ENCODE measurements at regions not wholly inside any gene's neighbourhood (a gene's known extent, or its start where the extent isn't known, plus 50 kb on each side); places are given as distances from the start of the nearest gene placed in this dataset.

DNA sequence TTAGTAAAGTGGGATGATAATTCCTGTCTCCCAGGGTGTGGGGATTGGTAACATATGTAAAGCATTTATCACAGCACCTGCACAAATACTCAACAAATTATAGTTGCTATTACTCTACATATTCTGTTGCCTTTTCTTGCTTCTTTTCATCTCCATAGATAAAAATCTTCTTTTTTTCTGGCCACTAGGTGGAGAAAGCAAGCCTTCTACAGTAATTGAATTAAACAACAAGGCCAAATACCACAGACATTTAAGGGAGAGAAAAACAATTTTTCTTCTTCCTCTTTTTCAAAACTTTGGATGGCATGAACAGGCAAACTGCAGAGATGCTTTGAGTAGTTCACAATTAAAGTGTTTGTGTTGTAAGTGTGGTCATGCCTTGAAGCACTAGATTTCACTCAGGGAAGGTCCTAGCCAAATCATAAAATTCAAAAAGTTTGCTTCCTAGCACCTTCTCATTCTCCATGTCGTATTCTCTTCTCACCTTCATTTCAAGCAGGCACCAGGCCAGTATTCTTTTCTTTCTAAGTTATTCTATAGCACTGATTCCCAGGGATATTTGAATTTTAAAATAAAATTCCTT lies 493.4 kb upstream of the TGFBR2 start:
- TF ChIP-seq, protein P1, sequence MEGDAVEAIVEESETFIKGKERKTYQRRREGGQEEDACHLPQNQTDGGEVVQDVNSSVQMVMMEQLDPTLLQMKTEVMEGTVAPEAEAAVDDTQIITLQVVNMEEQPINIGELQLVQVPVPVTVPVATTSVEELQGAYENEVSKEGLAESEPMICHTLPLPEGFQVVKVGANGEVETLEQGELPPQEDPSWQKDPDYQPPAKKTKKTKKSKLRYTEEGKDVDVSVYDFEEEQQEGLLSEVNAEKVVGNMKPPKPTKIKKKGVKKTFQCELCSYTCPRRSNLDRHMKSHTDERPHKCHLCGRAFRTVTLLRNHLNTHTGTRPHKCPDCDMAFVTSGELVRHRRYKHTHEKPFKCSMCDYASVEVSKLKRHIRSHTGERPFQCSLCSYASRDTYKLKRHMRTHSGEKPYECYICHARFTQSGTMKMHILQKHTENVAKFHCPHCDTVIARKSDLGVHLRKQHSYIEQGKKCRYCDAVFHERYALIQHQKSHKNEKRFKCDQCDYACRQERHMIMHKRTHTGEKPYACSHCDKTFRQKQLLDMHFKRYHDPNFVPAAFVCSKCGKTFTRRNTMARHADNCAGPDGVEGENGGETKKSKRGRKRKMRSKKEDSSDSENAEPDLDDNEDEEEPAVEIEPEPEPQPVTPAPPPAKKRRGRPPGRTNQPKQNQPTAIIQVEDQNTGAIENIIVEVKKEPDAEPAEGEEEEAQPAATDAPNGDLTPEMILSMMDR (IDR thresholded peaks at IDR 0.05) = peak; percentile 78
- TF ChIP-seq ZFX (IDR thresholded peaks at IDR 0.05; ENCODE audit: borderline replicate concordance) = no peak
- no peak overlapping the region for H3K27ac ChIP-seq

DNA sequence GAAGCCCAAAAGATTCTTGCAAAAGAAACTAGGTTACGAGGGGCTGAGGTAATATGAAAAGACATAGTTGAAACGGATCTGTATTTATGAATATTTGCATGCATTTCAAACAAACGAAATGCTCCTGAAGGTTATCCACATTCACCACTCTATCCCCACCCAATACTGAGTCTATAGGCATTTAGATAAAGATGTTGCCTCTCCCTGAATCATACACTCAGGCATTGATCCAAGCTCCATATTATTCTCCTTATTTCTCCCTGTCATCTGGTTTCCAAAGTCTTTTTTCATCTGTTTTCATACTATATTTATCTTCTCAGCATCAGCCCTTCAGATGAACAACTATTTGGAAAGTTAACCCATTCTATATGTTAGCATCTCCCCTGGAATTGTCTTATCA lies 492.5 kb upstream of the TGFBR2 start:
- TF ChIP-seq ZFX (IDR thresholded peaks at IDR 0.05; ENCODE audit: borderline replicate concordance) = no peak
- TF ChIP-seq, protein P1 (IDR thresholded peaks at IDR 0.05) = no peak
- no peak overlapping the region for H3K27ac ChIP-seq

DNA sequence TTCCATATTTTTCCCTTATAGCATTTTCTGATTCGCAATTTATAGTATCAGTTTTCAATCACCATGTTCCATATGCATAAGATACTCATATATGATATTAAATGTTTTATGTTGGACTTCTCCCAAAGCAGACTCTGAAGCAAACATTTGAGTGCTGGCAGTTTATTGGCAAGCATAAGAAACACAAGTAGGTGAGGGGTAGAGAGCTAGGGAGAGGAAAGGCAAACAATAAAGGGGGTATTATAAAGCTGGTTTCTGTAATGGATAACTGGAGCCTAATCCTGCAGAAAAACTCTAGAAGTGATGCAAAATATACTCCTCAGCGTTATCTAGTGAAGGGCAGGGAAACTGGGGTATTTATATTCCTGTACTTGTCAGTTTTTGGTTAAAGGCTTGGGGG lies 491.5 kb upstream of the TGFBR2 start:
- H3K27ac ChIP-seq = no peak overlapping the region
- TF ChIP-seq ZFX (IDR thresholded peaks at IDR 0.05; ENCODE audit: borderline replicate concordance) = no peak
- TF ChIP-seq, protein P1 (IDR thresholded peaks at IDR 0.05) = no peak

DNA sequence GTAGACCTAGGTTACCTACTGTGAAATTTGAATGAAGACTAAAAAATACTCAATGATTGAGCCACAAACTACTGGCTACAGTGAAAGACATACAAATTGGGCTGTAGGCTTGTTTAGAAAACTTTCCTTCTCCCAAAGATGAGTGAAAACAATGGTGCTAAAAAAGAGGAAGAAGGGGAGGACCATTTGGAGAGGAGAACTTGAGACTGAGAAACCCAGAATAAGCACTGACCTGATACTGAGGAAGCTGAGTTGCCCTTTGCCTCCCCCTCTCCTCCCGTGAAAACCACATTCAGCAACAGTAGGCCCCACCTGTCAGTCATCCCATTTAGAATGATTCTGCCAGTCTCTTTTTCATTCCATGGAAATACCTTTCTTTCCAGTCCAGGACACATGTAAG lies 484.0 kb upstream of the TGFBR2 start:
- no peak overlapping the region for H3K27ac ChIP-seq
- no peak for TF ChIP-seq ZFX (IDR thresholded peaks at IDR 0.05; ENCODE audit: borderline replicate concordance)
- TF ChIP-seq, protein P1 (IDR thresholded peaks at IDR 0.05) = no peak

DNA sequence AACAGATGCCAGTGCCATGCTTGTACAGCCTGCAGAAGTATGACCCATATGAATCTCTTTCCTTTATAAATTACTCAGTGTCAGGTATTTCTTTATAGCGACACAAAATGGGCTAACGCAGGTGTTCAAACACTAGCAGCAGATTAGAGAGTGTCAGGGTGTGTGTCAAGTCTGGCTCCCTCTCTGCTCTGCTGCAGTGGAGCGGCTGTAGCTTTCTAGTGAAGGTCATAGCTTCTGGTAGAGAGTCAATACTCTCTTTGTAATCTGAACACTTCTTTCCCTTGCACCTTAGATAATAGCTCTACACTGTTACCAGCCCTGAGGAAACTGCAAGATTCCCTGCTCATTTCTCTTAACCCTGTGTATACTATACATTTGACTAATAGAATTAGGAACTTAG lies 483.2 kb upstream of the TGFBR2 start:
- no peak for TF ChIP-seq ZFX (IDR thresholded peaks at IDR 0.05; ENCODE audit: borderline replicate concordance)
- TF ChIP-seq, protein P1 (IDR thresholded peaks at IDR 0.05) = no peak
- no peak overlapping the region for H3K27ac ChIP-seq

DNA sequence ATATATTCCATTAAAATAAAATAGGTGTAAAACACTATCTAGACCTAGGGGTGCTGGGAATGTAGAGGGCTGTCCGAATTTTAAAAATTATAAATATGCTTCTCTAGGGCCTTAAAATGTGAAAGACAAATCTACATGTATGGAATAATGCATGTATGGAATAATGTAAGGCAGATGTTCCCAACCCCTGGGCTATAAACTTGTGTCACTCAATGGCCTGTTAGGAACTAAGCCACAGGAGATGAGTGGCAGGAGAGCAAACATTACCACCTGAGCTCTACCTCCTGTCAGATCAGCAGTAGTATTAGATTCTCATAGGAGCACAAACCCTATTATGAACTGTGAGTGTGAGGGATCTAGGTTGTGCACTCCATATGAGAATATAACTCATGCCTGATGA lies 482.6 kb upstream of the TGFBR2 start:
- no peak overlapping the region for H3K27ac ChIP-seq
- TF ChIP-seq ZFX (IDR thresholded peaks at IDR 0.05; ENCODE audit: borderline replicate concordance) = no peak
- TF ChIP-seq, protein P1 (IDR thresholded peaks at IDR 0.05) = no peak

DNA sequence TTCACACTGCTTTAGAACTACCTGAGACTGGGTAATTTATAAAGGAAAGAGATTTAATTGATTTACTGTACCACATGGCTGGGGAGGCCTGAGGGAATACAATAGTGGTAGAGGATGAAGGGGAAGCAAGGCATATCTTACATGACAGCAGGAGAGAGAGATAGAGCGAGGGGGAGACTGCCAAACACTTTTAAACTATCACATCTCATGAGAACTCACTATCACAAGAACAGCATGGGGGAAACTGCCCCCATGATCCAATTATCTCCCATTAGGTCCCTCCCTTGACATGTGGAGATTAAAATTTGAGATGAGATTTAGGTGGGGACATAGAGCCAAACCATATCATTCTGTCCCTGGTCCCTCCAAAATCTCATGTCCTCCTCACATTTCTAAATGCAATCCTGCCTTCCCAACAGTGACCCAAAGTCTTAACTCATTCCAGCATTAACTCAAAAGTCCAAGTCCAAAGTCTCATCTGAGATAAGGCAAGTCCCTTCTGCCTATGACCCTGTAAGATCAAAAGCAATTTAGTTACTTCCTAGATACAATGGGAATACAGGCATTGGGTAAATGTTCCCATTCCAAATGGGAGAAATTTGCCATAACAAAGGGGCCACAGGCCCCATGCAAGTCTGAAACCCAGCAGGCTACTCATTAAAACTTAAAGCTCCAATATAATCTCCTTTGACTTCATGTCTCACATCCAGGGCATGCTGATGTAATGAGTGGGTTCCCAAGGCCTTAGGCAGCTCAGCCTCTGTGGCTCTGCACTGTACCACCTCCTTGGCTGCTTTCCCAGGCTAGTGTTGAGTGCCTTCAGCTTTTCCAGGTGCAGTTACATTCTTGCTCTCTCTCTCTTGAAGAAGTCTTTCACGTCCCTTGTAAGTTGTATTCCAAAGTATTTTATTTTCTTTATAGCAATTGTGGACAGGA lies 481.7 kb upstream of the TGFBR2 start:
- TF ChIP-seq, protein P1 (IDR thresholded peaks at IDR 0.05) = no peak
- no peak for TF ChIP-seq ZFX (IDR thresholded peaks at IDR 0.05; ENCODE audit: borderline replicate concordance)
- no peak overlapping the region for H3K27ac ChIP-seq

Measured in 22Rv1 (cell line).